IMR-90 (cell line): ENCODE measurements at regions not wholly inside any gene's neighbourhood (a gene's known extent, or its start where the extent isn't known, plus 50 kb on each side); places are given as distances from the start of the nearest gene placed in this dataset.
A peak's percentile ranks its signal among the peaks of the same experiment; 100 is the strongest.

Experiments
- ATAC-seq: fragments of 200-7000 bp; cut with Tn5 transposase; 2 replicates; pipeline ENCODE4 v1.9.1; 2020; ENCODE audit warnings: low read depth, mild to moderate bottlenecking, moderate library complexity
- BruUV-seq: library from RNA; stranded (reverse); fragments of 400-500 nt; replicated peaks from 2 replicates; lab custom pipeline; 2021; lab: Mats Ljungman, UMichigan
- CTCF ChIA-PET: fragments of 300-600 bp; formaldehyde crosslinking; extraction: SDS; loops from one replicate; lab custom pipeline; 2021; ENCODE audit warnings: antibody characterized with exemption; lab: Yijun Ruan, JAX
- POLR2A ChIA-PET: fragments of 300-600 bp; sonication (Branson Sonifier 250); formaldehyde crosslinking; loops from one replicate; lab custom pipeline; 2022; ENCODE audit warnings: antibody characterized with exemption; ENCODE audit not compliant: unreplicated experiment; lab: Charles Lee
- DNase-seq: peaks from one replicate; pipeline ENCODE4 v3.0.0; 2013
- H2AFZ ChIP-seq: replicated peaks from 2 replicates; pipeline ENCODE3; 2013; ENCODE audit warnings: low read length, mild to moderate bottlenecking; ENCODE audit not compliant: poor library complexity
- H2AK5ac ChIP-seq: 2 replicates; pipeline ENCODE4 v1.6.1; 2013; ENCODE audit warnings: low read depth, low read length, inconsistent platforms
- H2AK9ac ChIP-seq: replicated peaks from 2 replicates; pipeline ENCODE3; 2013; ENCODE audit warnings: mild to moderate bottlenecking, low read depth, low read length, moderate library complexity; ENCODE audit not compliant: poor library complexity
- H2BK120ac ChIP-seq: 2 replicates; pipeline ENCODE4 v1.6.1; 2013; ENCODE audit warnings: low read depth, low read length, inconsistent platforms
- H2BK15ac ChIP-seq: 3 replicates; pipeline ENCODE4 v1.6.1; 2013; ENCODE audit warnings: low read depth, low read length, inconsistent platforms
- H2BK20ac ChIP-seq: 2 replicates; pipeline ENCODE4 v1.6.1; 2013; ENCODE audit warnings: low read depth, mild to moderate bottlenecking, inconsistent platforms, low read length, moderate library complexity
- H2BK5ac ChIP-seq: 2 replicates; pipeline ENCODE4 v1.6.1; 2013; ENCODE audit warnings: mild to moderate bottlenecking, low read depth, low read length, inconsistent platforms; ENCODE audit not compliant: poor library complexity, severe bottlenecking
- H3K14ac ChIP-seq: replicated peaks from 2 replicates; pipeline ENCODE4 v1.6.1; 2013; ENCODE audit warnings: low read depth, low read length, inconsistent platforms
- H3K18ac ChIP-seq: 2 replicates; pipeline ENCODE4 v1.6.1; 2013; ENCODE audit warnings: low read depth, low read length, control low read depth
- H3K23ac ChIP-seq: 2 replicates; pipeline ENCODE4 v1.6.1; 2013; ENCODE audit warnings: low read depth, low read length, inconsistent platforms
- H3K27ac ChIP-seq: 2 replicates; pipeline ENCODE4 v1.5.1; 2013; ENCODE audit warnings: mild to moderate bottlenecking, control low read depth, low read length; ENCODE audit not compliant: insufficient read depth
- H3K27me3 ChIP-seq: 2 replicates; pipeline ENCODE4 v1.6.1; 2013; ENCODE audit warnings: low read length; ENCODE audit not compliant: control insufficient read depth, insufficient read depth
- H3K36me3 ChIP-seq: 2 replicates; pipeline ENCODE4 v1.6.1; 2013; ENCODE audit warnings: low read length, mixed read lengths; ENCODE audit not compliant: control insufficient read depth, insufficient read depth
- H3K4ac ChIP-seq: 2 replicates; pipeline ENCODE4 v1.6.1; 2013; ENCODE audit warnings: low read depth, low read length, inconsistent platforms
- H3K4me1 ChIP-seq: 2 replicates; pipeline ENCODE4 v1.6.1; 2013; ENCODE audit warnings: low read length, mixed read lengths; ENCODE audit not compliant: control insufficient read depth, insufficient read depth
- H3K4me2 ChIP-seq: 2 replicates; pipeline ENCODE4 v1.6.1; 2013; ENCODE audit warnings: low read depth, mild to moderate bottlenecking, control low read depth, low read length, moderate library complexity
- H3K4me3 ChIP-seq: 2 replicates; pipeline ENCODE4 v1.5.1; 2013; ENCODE audit warnings: low read depth, mild to moderate bottlenecking, control low read depth, low read length, moderate library complexity; ENCODE audit not compliant: insufficient read depth
- H3K56ac ChIP-seq: 2 replicates; pipeline ENCODE4 v1.6.1; 2013; ENCODE audit warnings: low read length, inconsistent platforms; ENCODE audit not compliant: insufficient read depth; ENCODE audit errors: extremely low read depth
- H3K79me1 ChIP-seq, 2 experiments: 2 replicates each; pipeline ENCODE4 v1.6.1; 2013; ENCODE audit warnings: low read length in 2 of 2, inconsistent platforms in 1 of 2, low read depth in 1 of 2
- H3K9ac ChIP-seq: 2 replicates; pipeline ENCODE4 v1.6.1; 2013; ENCODE audit warnings: low read depth, low read length, control low read depth
- H3K9me1 ChIP-seq: 2 replicates; pipeline ENCODE4 v1.6.1; 2013; ENCODE audit warnings: low read length, inconsistent platforms; ENCODE audit not compliant: insufficient read depth
- H3K9me3 ChIP-seq: 2 replicates; pipeline ENCODE4 v1.6.1; 2013; ENCODE audit warnings: low read length; ENCODE audit not compliant: control insufficient read depth, insufficient read depth
- H4K20me1 ChIP-seq: 2 replicates; pipeline ENCODE4 v1.6.1; 2013; ENCODE audit warnings: low read length, inconsistent platforms; ENCODE audit not compliant: insufficient read depth
- H4K5ac ChIP-seq: 2 replicates; pipeline ENCODE4 v1.6.1; 2013; ENCODE audit warnings: mild to moderate bottlenecking, low read depth, low read length, control low read depth
- H4K8ac ChIP-seq, 2 experiments: 2 replicates each; pipeline ENCODE4 v1.6.1; 2013; ENCODE audit warnings: low read depth in 2 of 2, low read length in 2 of 2, control low read depth in 1 of 2, inconsistent platforms in 1 of 2
- H4K91ac ChIP-seq: 2 replicates; pipeline ENCODE4 v1.6.1; 2013; ENCODE audit warnings: low read depth, low read length, inconsistent platforms; ENCODE audit not compliant: insufficient read depth
- BHLHE40 ChIP-seq: fragments of 150-350 bp; IDR thresholded peaks from 2 replicates; pipeline ENCODE4 v1.6.1; 2016; ENCODE audit warnings: mild to moderate bottlenecking, low read depth, low read length
- CEBPB ChIP-seq: IDR thresholded peaks from 2 replicates; pipeline ENCODE4 v1.6.1; 2012; ENCODE audit warnings: low read depth, low read length, improper control_type of control experiment
- CHD1 ChIP-seq: IDR thresholded peaks from 2 replicates; pipeline ENCODE4 v1.6.1; 2012; ENCODE audit warnings: low read depth, low read length, improper control_type of control experiment
- CTCF ChIP-seq: conservative IDR thresholded peaks from 2 replicates; pipeline ENCODE4 v1.5.1; 2012; ENCODE audit warnings: mild to moderate bottlenecking, low read depth, low read length, improper control_type of control experiment
- ELK1 ChIP-seq: fragments of 150-350 bp; IDR thresholded peaks from 2 replicates; pipeline ENCODE4 v1.6.1; 2016; ENCODE audit warnings: low read depth, mild to moderate bottlenecking, low read length, moderate library complexity, borderline replicate concordance
- FOS ChIP-seq: fragments of 150-350 bp; IDR thresholded peaks from 2 replicates; pipeline ENCODE4 v1.6.1; 2016; ENCODE audit warnings: low read depth, low read length
- MAFK ChIP-seq: IDR thresholded peaks from 2 replicates; pipeline ENCODE4 v1.6.1; 2012; ENCODE audit warnings: low read depth, low read length, improper control_type of control experiment
- MAZ ChIP-seq: IDR thresholded peaks from 2 replicates; pipeline ENCODE4 v1.6.1; 2012; ENCODE audit warnings: low read depth, mild to moderate bottlenecking, low read length, improper control_type of control experiment, moderate library complexity, borderline replicate concordance
- MXI1 ChIP-seq: IDR thresholded peaks from 2 replicates; pipeline ENCODE4 v1.6.1; 2012; ENCODE audit warnings: low read depth, mild to moderate bottlenecking, low read length, moderate library complexity, borderline replicate concordance
- NFE2L2 ChIP-seq: fragments of 150-350 bp; IDR thresholded peaks from 2 replicates; pipeline ENCODE4 v1.6.1; 2016; ENCODE audit warnings: low read depth, mild to moderate bottlenecking, low read length
- POLR2A ChIP-seq: IDR thresholded peaks from 2 replicates; pipeline ENCODE4 v1.6.1; 2012; ENCODE audit warnings: mild to moderate bottlenecking, low read depth, low read length
- RAD21 ChIP-seq: IDR thresholded peaks from 2 replicates; pipeline ENCODE4 v1.6.1; 2012; ENCODE audit warnings: low read length, improper control_type of control experiment
- RCOR1 ChIP-seq: IDR thresholded peaks from 2 replicates; pipeline ENCODE4 v1.6.1; 2012; ENCODE audit warnings: mild to moderate bottlenecking, low read length, improper control_type of control experiment; ENCODE audit not compliant: insufficient replicate concordance
- RFX5 ChIP-seq: IDR thresholded peaks from 2 replicates; pipeline ENCODE4 v1.8.0; 2012; ENCODE audit warnings: low read depth, mild to moderate bottlenecking, low read length, moderate library complexity
- SMC3 ChIP-seq: fragments of 150-350 bp; IDR thresholded peaks from 2 replicates; pipeline ENCODE4 v1.6.1; 2016; ENCODE audit warnings: low read depth, mild to moderate bottlenecking, antibody characterized with exemption, low read length, moderate library complexity
- USF2 ChIP-seq: fragments of 150-350 bp; IDR thresholded peaks from 2 replicates; pipeline ENCODE4 v1.6.1; 2017; ENCODE audit warnings: mild to moderate bottlenecking, antibody characterized with exemption, low read length, low read depth
- WGBS, 2 experiments: methylation state at CpG; one replicate each; pipeline versions ENCODE4 v1.1.5 to v1.1.7; 2013; ENCODE audit warnings: missing lambda C conversion rate in 2 of 2; ENCODE audit not compliant: insufficient read length in 1 of 2; ENCODE audit errors: extremely low coverage in 2 of 2; 5-methylcytosine and 5-hydroxymethylcytosine counted together
- dilution Hi-C: fragments of 300-500 bp; cut with HindIII; formaldehyde crosslinking; loops from one replicate; pipeline ENCODE4 v1.14.3; 2018; ENCODE audit warnings: low sequenced_read_pairs; ENCODE audit not compliant: unreplicated experiment
- in situ Hi-C: fragments of 300-500 bp; cut with MboI; formaldehyde crosslinking; loops from 3 replicates; pipeline ENCODE4 v1.14.3; 2019; ENCODE audit warnings: low sequenced_read_pairs, inconsistent platforms, mixed read lengths
- intact Hi-C: fragments of 100-400 bp; cut with micrococcal nuclease; formaldehyde crosslinking; loops from 2 replicates; pipeline ENCODE4 v1.10.0; 2022

- H3K4me1 ChIP-seq = no peaks in the 10 kb centered on the region
- no peak overlapping the region for H3K18ac ChIP-seq
- H4K20me1 ChIP-seq = no peaks in the 10 kb centered on the region
- H3K27ac ChIP-seq = no peak overlapping the region
- dilution Hi-C loops = no loop called here
- no peak overlapping the region for H3K23ac ChIP-seq
- no CpG with 5 or more reads among the region's 7 CpGs for WGBS, 2 experiments
- no peak overlapping the region for H2BK5ac ChIP-seq
- H2AK9ac ChIP-seq = peak overlapping the region; percentile 1
- H3K27me3 ChIP-seq = peaks cover 9% of the 10 kb centered on the region
- H3K9me3 ChIP-seq = no peaks in the 10 kb centered on the region
- H2BK15ac ChIP-seq = no peak overlapping the region
- H4K5ac ChIP-seq = no peak overlapping the region
- no peak overlapping the region for H3K4me2 ChIP-seq
- TF ChIP-seq CEBPB (no peak), CHD1 (no peak), BHLHE40 (no peak), FOS (no peak), SMC3 (no peak), MXI1 (no peak), MAZ (no peak), NFE2L2 (no peak), MAFK (no peak), RAD21 (no peak), CTCF (no peak), RCOR1 (no peak), USF2 (no peak), POLR2A (no peak), RFX5 (no peak), ELK1 (no peak)
- H3K36me3 ChIP-seq = no peaks in the 10 kb centered on the region
- intact Hi-C loops = no loop called here
- no TSS peak for BruUV-seq
- ChIA-PET POLR2A (no interaction called here), CTCF (no interaction called here)
- in situ Hi-C loops = no loop called here
- no peak overlapping the region for H2BK120ac ChIP-seq
- DNase-seq (no peak), ATAC-seq (no peak)
- no peaks in the 10 kb centered on the region for H3K79me1 ChIP-seq
- H3K4me3 ChIP-seq = no peak overlapping the region
- no peak overlapping the region for H4K8ac ChIP-seq
- H2AFZ ChIP-seq = no peak overlapping the region
- no peak overlapping the region for H2AK5ac ChIP-seq
- no peaks in the 10 kb centered on the region for H3K9me1 ChIP-seq
- H3K9ac ChIP-seq = no peak overlapping the region
- no peak overlapping the region for H3K56ac ChIP-seq
- H3K4ac ChIP-seq = no peak overlapping the region
- H2BK20ac ChIP-seq = no peak overlapping the region
- H3K14ac ChIP-seq = no peak overlapping the region
- no peak overlapping the region for H4K91ac ChIP-seq
Observed at GRCh38 chr11:44446366-44446762, 119.1 kb upstream of the CD82 start.
